ENCODE measurements at regions not wholly inside any gene's neighbourhood (a gene's known extent, or its start where the extent isn't known, plus 50 kb on each side); places are given as distances from the start of the nearest gene placed in this dataset.

DNA sequence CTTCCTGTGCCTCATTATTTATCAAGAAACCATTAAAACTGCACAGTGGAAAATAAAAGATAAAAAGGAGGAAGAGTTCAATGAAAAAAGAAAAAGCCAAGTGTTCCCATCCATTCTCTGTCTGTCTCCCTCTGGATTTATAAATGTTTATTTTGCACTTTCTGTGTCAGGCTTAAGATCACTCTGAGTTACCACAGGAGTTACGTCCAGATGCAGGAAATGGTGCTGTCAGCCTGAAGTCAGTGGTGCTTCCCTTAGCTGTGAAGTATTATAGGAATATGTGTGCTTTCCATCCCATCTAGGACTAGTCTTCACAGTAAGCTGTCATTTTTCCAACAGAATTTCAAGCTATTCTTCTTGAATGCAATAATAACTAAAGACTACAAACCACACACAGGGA lies 420.2 kb downstream of the KCTD12 start:
- TF ChIP-seq EZH2 (optimal IDR thresholded peaks at IDR 0.05; ENCODE audit: low read depth, low read length): no peak
- TF ChIP-seq, protein P1, sequence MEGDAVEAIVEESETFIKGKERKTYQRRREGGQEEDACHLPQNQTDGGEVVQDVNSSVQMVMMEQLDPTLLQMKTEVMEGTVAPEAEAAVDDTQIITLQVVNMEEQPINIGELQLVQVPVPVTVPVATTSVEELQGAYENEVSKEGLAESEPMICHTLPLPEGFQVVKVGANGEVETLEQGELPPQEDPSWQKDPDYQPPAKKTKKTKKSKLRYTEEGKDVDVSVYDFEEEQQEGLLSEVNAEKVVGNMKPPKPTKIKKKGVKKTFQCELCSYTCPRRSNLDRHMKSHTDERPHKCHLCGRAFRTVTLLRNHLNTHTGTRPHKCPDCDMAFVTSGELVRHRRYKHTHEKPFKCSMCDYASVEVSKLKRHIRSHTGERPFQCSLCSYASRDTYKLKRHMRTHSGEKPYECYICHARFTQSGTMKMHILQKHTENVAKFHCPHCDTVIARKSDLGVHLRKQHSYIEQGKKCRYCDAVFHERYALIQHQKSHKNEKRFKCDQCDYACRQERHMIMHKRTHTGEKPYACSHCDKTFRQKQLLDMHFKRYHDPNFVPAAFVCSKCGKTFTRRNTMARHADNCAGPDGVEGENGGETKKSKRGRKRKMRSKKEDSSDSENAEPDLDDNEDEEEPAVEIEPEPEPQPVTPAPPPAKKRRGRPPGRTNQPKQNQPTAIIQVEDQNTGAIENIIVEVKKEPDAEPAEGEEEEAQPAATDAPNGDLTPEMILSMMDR (IDR thresholded peaks at IDR 0.05; ENCODE audit: low read length): no peak
- TF ChIP-seq EZH2phosphoT487 (IDR thresholded peaks at IDR 0.05; ENCODE audit: low read length): no peak

All from MM.1S (cell line).